LNCAP (cell line): ENCODE measurements at regions not wholly inside any gene's neighbourhood (a gene's known extent, or its start where the extent isn't known, plus 50 kb on each side); places are given as distances from the start of the nearest gene placed in this dataset.

ENCODE experiments used
- TF ChIP-seq, protein P1 (sequence below): fragments of 450-650 bp; IDR thresholded peaks from 2 replicates; pipeline ENCODE4 v1.5.1; 2017; ENCODE audit warnings: mild to moderate bottlenecking

DNA sequence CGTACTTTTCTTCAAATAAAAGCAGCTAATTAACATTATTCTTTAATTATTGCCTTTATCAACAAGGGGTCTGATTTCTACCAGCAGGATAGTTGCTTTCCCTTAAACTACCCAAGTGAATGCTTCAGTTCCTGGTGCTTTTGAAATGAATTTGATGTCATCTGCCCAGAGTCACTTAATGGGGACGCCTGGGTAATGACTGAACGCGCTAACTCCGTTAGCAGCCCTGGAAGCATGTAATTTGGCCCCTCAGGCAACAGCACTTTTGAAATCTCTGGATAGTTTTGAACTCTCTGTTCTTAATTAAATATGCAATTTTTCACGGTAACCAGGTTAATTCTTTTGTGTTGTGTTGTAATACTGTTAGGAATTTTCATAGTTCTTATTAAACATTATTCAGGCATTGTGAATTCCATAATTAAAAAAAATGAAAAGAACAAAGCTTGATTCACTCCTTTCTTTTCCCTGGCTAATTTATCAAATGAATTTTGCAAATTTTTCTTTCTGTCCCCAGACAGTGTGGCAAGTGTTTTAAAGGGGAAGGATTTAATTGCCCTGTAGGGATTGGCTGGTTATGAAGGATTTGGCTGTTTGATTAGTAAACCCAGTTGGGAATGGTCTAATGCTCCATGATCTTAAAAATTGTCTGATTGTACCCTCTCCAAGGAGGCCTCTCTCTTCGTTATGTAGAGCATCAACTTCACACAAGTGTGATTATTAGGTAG, 137.5 kb upstream of the MYL2 start:
- TF ChIP-seq, protein P1, sequence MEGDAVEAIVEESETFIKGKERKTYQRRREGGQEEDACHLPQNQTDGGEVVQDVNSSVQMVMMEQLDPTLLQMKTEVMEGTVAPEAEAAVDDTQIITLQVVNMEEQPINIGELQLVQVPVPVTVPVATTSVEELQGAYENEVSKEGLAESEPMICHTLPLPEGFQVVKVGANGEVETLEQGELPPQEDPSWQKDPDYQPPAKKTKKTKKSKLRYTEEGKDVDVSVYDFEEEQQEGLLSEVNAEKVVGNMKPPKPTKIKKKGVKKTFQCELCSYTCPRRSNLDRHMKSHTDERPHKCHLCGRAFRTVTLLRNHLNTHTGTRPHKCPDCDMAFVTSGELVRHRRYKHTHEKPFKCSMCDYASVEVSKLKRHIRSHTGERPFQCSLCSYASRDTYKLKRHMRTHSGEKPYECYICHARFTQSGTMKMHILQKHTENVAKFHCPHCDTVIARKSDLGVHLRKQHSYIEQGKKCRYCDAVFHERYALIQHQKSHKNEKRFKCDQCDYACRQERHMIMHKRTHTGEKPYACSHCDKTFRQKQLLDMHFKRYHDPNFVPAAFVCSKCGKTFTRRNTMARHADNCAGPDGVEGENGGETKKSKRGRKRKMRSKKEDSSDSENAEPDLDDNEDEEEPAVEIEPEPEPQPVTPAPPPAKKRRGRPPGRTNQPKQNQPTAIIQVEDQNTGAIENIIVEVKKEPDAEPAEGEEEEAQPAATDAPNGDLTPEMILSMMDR: no peak

DNA sequence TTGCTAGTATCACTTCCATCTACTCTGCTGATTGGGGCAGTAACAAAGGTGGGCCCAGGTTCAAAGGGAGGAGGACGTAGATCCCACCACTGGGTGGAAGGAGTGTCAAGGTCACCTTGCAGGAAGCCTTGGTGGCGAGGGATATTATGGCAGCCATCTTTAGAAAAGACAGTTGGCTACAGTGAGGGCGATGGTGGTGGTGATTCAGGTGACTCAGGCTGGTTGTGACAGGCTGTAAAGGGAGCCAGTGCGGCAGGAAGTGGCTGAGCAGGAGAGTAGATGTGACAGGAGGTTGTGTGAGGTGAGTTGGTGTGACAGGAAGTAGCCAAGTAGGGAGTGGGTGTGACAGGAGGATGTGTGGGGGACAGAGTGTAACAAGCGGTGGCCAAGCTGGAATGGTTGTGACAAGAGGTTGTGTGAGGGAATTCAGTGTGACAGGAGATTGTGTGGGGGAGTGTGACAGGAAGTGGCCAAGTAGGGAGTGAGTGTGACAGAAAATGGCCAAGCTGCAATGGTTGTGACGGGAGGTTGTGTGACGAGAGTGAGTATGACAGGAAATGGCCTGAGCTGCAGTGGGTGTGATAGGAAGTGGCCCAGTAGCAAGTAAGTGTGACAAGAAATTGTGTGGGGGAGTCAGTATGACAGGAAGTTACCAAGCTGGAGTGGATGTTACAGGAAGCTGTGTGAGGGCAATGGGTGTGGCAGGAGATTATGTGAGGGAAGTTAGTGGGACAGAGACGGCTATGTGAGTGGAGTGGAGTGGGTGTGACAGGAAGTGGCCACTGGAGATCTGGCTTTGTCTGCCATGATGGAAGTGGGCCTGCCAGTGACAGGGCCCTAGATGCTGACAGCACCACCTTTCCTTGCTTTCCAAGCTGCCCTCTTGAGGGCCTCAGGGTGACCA, 136.5 kb upstream of the MYL2 start:
- TF ChIP-seq, protein P1: no peak

DNA sequence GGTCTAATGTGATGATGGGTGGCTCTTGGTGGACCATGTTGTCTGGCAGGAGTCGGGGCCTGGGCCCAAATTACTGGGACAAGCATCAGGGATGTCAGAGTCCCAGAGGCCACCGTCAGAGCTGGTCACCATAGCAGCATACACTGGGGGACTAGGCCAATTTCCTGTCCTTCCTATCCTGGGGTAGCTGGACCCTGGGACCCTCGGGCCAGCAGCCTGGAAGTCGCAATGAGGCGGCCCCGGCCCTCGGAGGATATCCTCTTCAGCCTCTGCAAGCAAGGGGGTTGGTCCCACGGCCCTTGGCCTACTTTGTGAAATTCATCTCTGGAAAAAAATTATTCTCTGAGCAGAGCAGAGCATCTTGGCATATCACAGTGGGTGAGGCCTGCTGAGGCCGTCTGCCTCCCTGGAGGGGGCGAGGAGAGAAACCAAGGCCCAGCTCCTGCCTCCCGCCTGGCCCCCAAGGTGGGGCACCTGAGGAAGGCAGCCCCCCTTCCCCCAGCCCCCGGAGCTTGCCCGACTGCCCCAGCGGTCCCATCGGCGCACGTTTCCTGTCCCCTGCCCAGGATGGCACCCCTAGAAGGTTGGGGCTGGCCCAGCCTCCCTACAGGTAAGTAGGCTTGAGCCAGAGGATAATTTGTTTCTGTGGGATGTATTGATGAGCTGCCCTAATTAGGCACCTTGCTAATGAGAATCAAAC, 135.0 kb upstream of the MYL2 start:
- TF ChIP-seq, protein P1: no peak

DNA sequence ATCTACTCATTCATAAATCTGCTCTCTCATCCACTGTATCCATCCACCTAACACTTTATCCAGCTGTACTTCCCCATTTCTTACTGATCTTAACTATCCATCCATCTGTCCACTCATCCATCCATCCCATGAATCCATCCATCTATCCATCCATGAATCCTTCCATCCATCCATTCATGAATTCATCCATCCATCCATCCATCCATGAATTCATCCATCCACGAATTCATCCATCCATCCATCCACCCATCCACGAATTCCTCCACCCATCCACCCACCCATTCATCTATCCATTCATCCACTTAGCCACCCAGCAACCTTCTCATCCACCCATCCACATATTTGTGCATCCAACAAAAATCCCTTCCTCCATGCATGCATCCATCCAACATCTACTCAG, 128.6 kb upstream of the MYL2 start:
- TF ChIP-seq, protein P1: no peak

DNA sequence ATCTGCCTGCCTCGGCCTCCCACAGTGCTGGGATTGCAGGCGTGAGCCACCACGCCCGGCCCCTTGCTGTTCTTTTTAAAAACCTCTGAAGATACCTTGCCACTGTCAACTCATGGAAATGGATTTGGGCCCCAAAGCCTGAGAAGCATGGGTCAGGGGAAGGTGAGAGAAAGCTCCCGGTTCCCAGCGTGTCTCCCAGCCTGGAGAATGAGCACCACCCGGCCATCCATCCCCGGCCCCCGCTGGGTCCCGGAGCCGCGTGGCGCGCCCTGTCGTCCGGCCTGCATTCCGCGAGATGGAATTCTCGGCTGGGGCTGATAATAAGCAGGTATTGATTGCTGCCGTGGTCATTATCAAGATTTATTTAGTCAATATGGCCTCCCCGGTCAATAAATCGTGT, 126.5 kb upstream of the MYL2 start:
- TF ChIP-seq, protein P1: no peak

DNA sequence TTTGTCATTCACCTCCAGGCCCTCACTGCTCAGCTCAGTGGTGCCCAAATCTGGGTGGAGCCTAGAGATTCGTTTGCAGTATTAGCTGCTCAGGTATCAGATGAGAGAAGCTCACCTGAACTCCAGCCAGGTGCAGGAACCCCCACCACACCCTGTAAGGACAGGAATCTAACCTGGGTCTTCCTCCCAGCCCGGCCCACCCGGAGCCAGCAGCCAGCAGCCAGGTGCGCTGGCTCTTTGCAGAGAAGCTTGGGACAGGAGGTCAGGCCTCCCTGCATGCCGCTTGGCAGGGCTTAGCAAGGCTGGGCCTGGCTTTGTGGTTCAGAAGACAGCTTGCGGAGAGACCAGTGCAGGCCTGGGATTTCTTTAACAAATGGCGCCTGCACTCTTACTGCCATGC, 125.6 kb upstream of the MYL2 start:
- TF ChIP-seq, protein P1: no peak

DNA sequence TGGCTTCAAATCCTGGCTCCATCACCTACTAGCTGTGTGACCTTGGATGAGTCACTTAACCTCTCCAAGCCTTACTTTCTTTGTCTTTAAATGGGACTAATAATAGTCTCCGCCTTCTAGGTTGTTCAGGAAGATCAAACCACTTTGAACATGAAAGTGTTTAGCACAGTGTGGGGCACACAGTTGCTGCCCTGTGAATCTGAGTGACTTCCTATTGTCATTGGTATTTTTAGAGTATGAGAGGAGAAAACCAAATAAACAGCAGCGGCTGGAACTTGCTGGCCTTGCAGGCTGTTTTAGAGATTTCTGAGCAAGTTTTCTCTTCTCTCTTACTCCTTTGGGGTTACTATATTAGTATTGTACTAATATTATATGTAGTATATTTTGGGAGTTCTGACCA, 120.7 kb upstream of the MYL2 start:
- TF ChIP-seq, protein P1: no peak
